GM12878 (cell line): ENCODE measurements at regions not wholly inside any gene's neighbourhood (a gene's known extent, or its start where the extent isn't known, plus 50 kb on each side); places are given as distances from the start of the nearest gene placed in this dataset.

ENCODE experiments used
- ATAC-seq: fragments of 200-7000 bp; cut with Tn5 transposase; 3 replicates; pipeline ENCODE4 v1.9.1; 2020; ENCODE audit warnings: mild to moderate bottlenecking, moderate library complexity
- BruUV-seq: library from RNA; stranded (reverse); fragments of 400-500 nt; replicated peaks from 2 replicates; lab custom pipeline; 2021; lab: Mats Ljungman, UMichigan
- CTCF ChIA-PET: fragments of 300-600 bp; sonication (Branson Sonifier 250); formaldehyde crosslinking; extraction: SDS; loops from one replicate; lab custom pipeline; 2021; ENCODE audit warnings: inconsistent platforms; lab: Yijun Ruan, JAX
- POLR2A ChIA-PET: fragments of 350-600 bp; formaldehyde crosslinking; extraction: SDS; loops from one replicate; lab custom pipeline; 2021; ENCODE audit warnings: inconsistent platforms; lab: Charles Lee
- RAD21 ChIA-PET: fragments of 300-600 bp; sonication (Branson Sonifier 250); formaldehyde crosslinking; loops from one replicate; lab custom pipeline; 2023; ENCODE audit warnings: antibody characterized with exemption; ENCODE audit not compliant: unreplicated experiment; lab: Charles Lee
- SMC1A ChIA-PET: fragments of 300-600 bp; sonication (Branson Sonifier 250); formaldehyde crosslinking; loops from one replicate; lab custom pipeline; 2023; ENCODE audit not compliant: unreplicated experiment, uncharacterized antibody; lab: Charles Lee
- DNase-seq: peaks from one replicate; pipeline ENCODE4 v3.0.0-alpha.2; 2011; ENCODE audit warnings: low read depth, low spot score
- FAIRE-seq: peaks from 3 replicates; lab custom pipeline; 2011; peaks lifted over from hg19 to GRCh38; lab: Jason Lieb, UNC
- H2AFZ ChIP-seq: 2 replicates; pipeline ENCODE4 v1.6.0; 2011; ENCODE audit warnings: low read depth, low read length, control low read depth; ENCODE audit not compliant: control insufficient read depth
- H3K27ac ChIP-seq: 2 replicates; pipeline ENCODE4 v1.5.1; 2011; ENCODE audit warnings: control low read depth; ENCODE audit not compliant: control insufficient read depth, insufficient read depth
- H3K27me3 ChIP-seq, 2 experiments: replicated peaks in 1 of 2; 2 replicates each; pipeline versions ENCODE4 v1.6.0 to v1.6.1; 2011; ENCODE audit warnings: low read length in 1 of 2; ENCODE audit not compliant: control insufficient read depth in 2 of 2, insufficient read depth in 2 of 2
- H3K36me3 ChIP-seq, 2 experiments: 2 replicates each; pipeline ENCODE4 v1.5.1; 2011; ENCODE audit warnings: low read length in 1 of 2; ENCODE audit not compliant: control insufficient read depth in 2 of 2, insufficient read depth in 2 of 2
- H3K4me1 ChIP-seq: 2 replicates; pipeline ENCODE4 v1.6.1; 2011; ENCODE audit warnings: mild to moderate bottlenecking, low read length, moderate library complexity, mixed read lengths; ENCODE audit not compliant: control insufficient read depth, insufficient read depth
- H3K4me2 ChIP-seq: 2 replicates; pipeline ENCODE4 v1.6.0; 2011; ENCODE audit warnings: control low read depth; ENCODE audit not compliant: control insufficient read depth, insufficient read depth
- H3K4me3 ChIP-seq: fragments of 200-600 bp; sonication (generic); 2 replicates; pipeline ENCODE4 v1.5.1; 2016
- H3K79me2 ChIP-seq: 2 replicates; pipeline ENCODE4 v1.6.0; 2011; ENCODE audit warnings: low read length; ENCODE audit not compliant: control insufficient read depth, insufficient read depth
- H3K9ac ChIP-seq: 2 replicates; pipeline ENCODE4 v1.8.0; 2011; ENCODE audit warnings: low read length, control low read depth, mixed read lengths; ENCODE audit not compliant: control insufficient read depth, insufficient read depth
- H3K9me3 ChIP-seq: replicated peaks from 3 replicates; pipeline ENCODE4 v1.5.1; 2011; ENCODE audit warnings: mild to moderate bottlenecking, low read length; ENCODE audit not compliant: control insufficient read depth, insufficient read depth
- H4K20me1 ChIP-seq: 2 replicates; pipeline ENCODE4 v1.6.0; 2011; ENCODE audit not compliant: control insufficient read depth, insufficient read depth
- E4F1 ChIP-seq: fragments of 450-650 bp; IDR thresholded peaks from 2 replicates; pipeline ENCODE4 v1.6.1; 2018; ENCODE audit warnings: borderline replicate concordance, mild to moderate bottlenecking; ENCODE audit not compliant: partially characterized antibody
- HDGF ChIP-seq: fragments of 450-650 bp; IDR thresholded peaks from 2 replicates; pipeline ENCODE4 v1.6.1; 2016; ENCODE audit warnings: antibody characterized with exemption
- MXI1 ChIP-seq: fragments of 150-350 bp; IDR thresholded peaks from 2 replicates; pipeline ENCODE4 v1.6.1; 2011; ENCODE audit warnings: low read depth, mild to moderate bottlenecking, inconsistent platforms, low read length, improper control_type of control experiment
- NFYA ChIP-seq: IDR thresholded peaks from 2 replicates; pipeline ENCODE4 v1.6.1; 2011; ENCODE audit warnings: low read depth, mild to moderate bottlenecking, low read length, improper control_type of control experiment, borderline replicate concordance
- SMAD5 ChIP-seq: IDR thresholded peaks from 2 replicates; pipeline ENCODE4 v1.6.1; 2016; ENCODE audit warnings: antibody characterized with exemption, low read depth
- SUZ12 ChIP-seq: fragments of 200-600 bp; sonication (generic); IDR thresholded peaks from one replicate; pipeline ENCODE4 v1.6.1; 2018; ENCODE audit warnings: antibody characterized with exemption, mild to moderate bottlenecking; ENCODE audit not compliant: unreplicated experiment
- TCF7 ChIP-seq: IDR thresholded peaks from 2 replicates; pipeline ENCODE4 v1.6.1; 2014; ENCODE audit warnings: antibody characterized with exemption, borderline replicate concordance
- ZNF274 ChIP-seq: IDR thresholded peaks from one replicate; pipeline ENCODE4 v1.8.0; 2011; ENCODE audit not compliant: insufficient read length, insufficient read depth
- WGBS: methylation state at CpG from one replicate; pipeline ENCODE4 v1.1.6; 2016; ENCODE audit warnings: low lambda C conversion rate; ENCODE audit not compliant: insufficient replicate concordance, insufficient coverage; ENCODE audit errors: missing lambda C conversion rate; 5-methylcytosine and 5-hydroxymethylcytosine counted together
- in situ Hi-C: fragments of 300-500 bp; cut with MboI; formaldehyde crosslinking; loops from 9 replicates; pipeline ENCODE4 v1.14.3; 2018; ENCODE audit warnings: mixed read lengths
- intact Hi-C: fragments of 100-400 bp; cut with micrococcal nuclease; formaldehyde crosslinking; loops from one replicate; pipeline ENCODE4 v1.14.2; 2022; ENCODE audit not compliant: unreplicated experiment
- TF ChIP-seq, protein P1 (sequence below): fragments of 450-650 bp; IDR thresholded peaks from 2 replicates; pipeline ENCODE4 v1.6.1; 2017; ENCODE audit warnings: antibody characterized with exemption, mild to moderate bottlenecking, moderate library complexity
- TF ChIP-seq, protein P2 (sequence below): fragments of 450-650 bp; formaldehyde crosslinking; IDR thresholded peaks from 2 replicates; pipeline ENCODE4 v1.5.0; 2022; ENCODE audit warnings: mild to moderate bottlenecking, missing genetic modification characterization
- TF ChIP-seq, protein P3 (sequence below): IDR thresholded peaks from 2 replicates; pipeline ENCODE4 v1.6.1; 2011; ENCODE audit warnings: low read depth, mild to moderate bottlenecking, low read length, moderate library complexity, borderline replicate concordance; ENCODE audit errors: extremely low read depth
- TF ChIP-seq, protein P4 (sequence below): IDR thresholded peaks from 2 replicates; pipeline ENCODE4 v1.6.1; 2012; ENCODE audit warnings: low read depth, low read length, improper control_type of control experiment

DNA sequence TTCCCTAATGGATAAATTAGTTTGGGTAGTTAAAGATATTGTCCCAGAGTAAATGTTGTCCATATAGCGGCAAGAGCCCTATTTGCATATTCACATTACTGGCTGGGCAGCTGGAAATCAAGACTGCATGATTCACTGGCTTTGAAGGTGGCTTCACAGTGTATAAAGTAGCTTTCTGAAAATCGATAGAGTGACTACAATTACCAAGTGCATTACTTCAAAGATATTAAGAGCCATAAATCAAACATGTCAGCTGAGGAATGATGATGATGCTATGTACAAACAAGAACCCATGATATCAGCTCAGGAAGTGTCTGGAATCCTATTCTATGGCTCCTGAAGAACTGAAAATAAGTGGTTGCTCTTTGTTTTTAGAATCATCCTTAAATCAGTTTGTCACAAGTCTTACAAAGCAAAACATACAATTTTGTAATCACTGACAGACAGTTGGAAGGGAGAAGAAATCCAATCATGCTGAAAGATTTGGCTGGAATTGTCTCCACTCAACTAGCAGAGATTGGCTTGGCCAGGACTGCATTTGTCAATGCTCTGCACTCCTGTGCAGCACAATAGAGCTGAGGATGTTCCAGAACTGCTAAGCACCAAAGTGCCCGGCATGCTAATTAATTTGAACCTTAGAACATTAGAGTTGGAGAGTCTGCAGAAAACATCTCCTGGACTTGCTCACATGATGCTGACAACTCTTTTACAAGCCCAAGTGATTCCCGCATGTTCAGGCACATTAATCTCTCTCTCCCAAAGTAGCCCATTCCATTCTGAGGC, 77.9 kb upstream of the B3GAT2 start:
- no TSS peak for BruUV-seq
- ChIA-PET RAD21 (no interaction called here), POLR2A (no interaction called here), SMC1A (interaction anchor here (1.0 kb wide), 1 partner anchor 9 kb away, joined by 3 read pairs; no protein-coding TSS in a partner anchor), CTCF (no interaction called here)
- no peak for DNase-seq
- WGBS, result 29% methylated on average over 4 of the region's 4 CpGs
- intact Hi-C loops, result no loop called here
- Histone ChIP-seq H3K4me3 (no peak overlapping the region), H4K20me1 (no peaks in the 10 kb centered on the region), H3K9ac (no peak overlapping the region), H3K4me2 (no peak overlapping the region), H2AFZ (no peak overlapping the region), H3K27ac (no peak overlapping the region), H3K4me1 (no peaks in the 10 kb centered on the region), H3K36me3 (no peaks in the 10 kb centered on the region), H3K9me3 (no peaks in the 10 kb centered on the region), H3K79me2 (no peaks in the 10 kb centered on the region), H3K27me3 (no peaks in the 10 kb centered on the region; a peak in 2 of 4 replicates)
- in situ Hi-C loops, result no loop called here
- no peak for ATAC-seq
- no peak for FAIRE-seq
- TF ChIP-seq MXI1, result no peak
- TF ChIP-seq, protein P1, sequence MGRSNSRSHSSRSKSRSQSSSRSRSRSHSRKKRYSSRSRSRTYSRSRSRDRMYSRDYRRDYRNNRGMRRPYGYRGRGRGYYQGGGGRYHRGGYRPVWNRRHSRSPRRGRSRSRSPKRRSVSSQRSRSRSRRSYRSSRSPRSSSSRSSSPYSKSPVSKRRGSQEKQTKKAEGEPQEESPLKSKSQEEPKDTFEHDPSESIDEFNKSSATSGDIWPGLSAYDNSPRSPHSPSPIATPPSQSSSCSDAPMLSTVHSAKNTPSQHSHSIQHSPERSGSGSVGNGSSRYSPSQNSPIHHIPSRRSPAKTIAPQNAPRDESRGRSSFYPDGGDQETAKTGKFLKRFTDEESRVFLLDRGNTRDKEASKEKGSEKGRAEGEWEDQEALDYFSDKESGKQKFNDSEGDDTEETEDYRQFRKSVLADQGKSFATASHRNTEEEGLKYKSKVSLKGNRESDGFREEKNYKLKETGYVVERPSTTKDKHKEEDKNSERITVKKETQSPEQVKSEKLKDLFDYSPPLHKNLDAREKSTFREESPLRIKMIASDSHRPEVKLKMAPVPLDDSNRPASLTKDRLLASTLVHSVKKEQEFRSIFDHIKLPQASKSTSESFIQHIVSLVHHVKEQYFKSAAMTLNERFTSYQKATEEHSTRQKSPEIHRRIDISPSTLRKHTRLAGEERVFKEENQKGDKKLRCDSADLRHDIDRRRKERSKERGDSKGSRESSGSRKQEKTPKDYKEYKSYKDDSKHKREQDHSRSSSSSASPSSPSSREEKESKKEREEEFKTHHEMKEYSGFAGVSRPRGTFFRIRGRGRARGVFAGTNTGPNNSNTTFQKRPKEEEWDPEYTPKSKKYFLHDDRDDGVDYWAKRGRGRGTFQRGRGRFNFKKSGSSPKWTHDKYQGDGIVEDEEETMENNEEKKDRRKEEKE, result no peak
- no peak for TF ChIP-seq SUZ12
- no peak for TF ChIP-seq ZNF274
- no peak for TF ChIP-seq HDGF
- no peak for TF ChIP-seq SMAD5
- TF ChIP-seq, protein P2, sequence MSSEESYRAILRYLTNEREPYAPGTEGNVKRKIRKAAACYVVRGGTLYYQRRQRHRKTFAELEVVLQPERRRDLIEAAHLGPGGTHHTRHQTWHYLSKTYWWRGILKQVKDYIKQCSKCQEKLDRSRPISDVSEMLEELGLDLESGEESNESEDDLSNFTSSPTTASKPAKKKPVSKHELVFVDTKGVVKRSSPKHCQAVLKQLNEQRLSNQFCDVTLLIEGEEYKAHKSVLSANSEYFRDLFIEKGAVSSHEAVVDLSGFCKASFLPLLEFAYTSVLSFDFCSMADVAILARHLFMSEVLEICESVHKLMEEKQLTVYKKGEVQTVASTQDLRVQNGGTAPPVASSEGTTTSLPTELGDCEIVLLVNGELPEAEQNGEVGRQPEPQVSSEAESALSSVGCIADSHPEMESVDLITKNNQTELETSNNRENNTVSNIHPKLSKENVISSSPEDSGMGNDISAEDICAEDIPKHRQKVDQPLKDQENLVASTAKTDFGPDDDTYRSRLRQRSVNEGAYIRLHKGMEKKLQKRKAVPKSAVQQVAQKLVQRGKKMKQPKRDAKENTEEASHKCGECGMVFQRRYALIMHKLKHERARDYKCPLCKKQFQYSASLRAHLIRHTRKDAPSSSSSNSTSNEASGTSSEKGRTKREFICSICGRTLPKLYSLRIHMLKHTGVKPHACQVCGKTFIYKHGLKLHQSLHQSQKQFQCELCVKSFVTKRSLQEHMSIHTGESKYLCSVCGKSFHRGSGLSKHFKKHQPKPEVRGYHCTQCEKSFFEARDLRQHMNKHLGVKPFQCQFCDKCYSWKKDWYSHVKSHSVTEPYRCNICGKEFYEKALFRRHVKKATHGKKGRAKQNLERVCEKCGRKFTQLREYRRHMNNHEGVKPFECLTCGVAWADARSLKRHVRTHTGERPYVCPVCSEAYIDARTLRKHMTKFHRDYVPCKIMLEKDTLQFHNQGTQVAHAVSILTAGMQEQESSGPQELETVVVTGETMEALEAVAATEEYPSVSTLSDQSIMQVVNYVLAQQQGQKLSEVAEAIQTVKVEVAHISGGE (CRISPR knock-in tag), result no peak
- TF ChIP-seq TCF7, result no peak
- no peak for TF ChIP-seq NFYA
- TF ChIP-seq E4F1, result no peak
- TF ChIP-seq, protein P3, sequence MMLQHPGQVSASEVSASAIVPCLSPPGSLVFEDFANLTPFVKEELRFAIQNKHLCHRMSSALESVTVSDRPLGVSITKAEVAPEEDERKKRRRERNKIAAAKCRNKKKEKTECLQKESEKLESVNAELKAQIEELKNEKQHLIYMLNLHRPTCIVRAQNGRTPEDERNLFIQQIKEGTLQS, result no peak
- TF ChIP-seq, protein P4, sequence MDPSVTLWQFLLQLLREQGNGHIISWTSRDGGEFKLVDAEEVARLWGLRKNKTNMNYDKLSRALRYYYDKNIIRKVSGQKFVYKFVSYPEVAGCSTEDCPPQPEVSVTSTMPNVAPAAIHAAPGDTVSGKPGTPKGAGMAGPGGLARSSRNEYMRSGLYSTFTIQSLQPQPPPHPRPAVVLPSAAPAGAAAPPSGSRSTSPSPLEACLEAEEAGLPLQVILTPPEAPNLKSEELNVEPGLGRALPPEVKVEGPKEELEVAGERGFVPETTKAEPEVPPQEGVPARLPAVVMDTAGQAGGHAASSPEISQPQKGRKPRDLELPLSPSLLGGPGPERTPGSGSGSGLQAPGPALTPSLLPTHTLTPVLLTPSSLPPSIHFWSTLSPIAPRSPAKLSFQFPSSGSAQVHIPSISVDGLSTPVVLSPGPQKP, result no peak
